Activated naive CD8-positive, alpha-beta T cell treated with anti-CD3 and anti-CD28 coated beads for 36 hours (primary cell): ENCODE measurements at regions not wholly inside any gene's neighbourhood (a gene's known extent, or its start where the extent isn't known, plus 50 kb on each side); places are given as distances from the start of the nearest gene placed in this dataset.

ENCODE experiments used
- DNase-seq: peaks from one replicate; pipeline ENCODE4 v3.0.0; 2021
- H3K27ac Mint-ChIP-seq: one replicate; pipeline ENCODE4 v1.8.0; 2022; ENCODE audit warnings: mild to moderate bottlenecking, moderate library complexity, mixed read lengths
- H3K27me3 Mint-ChIP-seq: one replicate; pipeline ENCODE4 v1.8.0; 2022; ENCODE audit warnings: mild to moderate bottlenecking, mixed read lengths
- H3K36me3 Mint-ChIP-seq: one replicate; pipeline ENCODE4 v1.8.0; 2021; ENCODE audit warnings: mild to moderate bottlenecking, mixed read lengths
- H3K4me1 Mint-ChIP-seq: one replicate; pipeline ENCODE4 v1.8.0; 2021; ENCODE audit warnings: mixed read lengths
- H3K4me3 Mint-ChIP-seq: one replicate; pipeline ENCODE4 v1.8.0; 2022; ENCODE audit warnings: mild to moderate bottlenecking, moderate library complexity, mixed read lengths
- H3K9me3 Mint-ChIP-seq: one replicate; pipeline ENCODE4 v1.8.0; 2022; ENCODE audit warnings: mixed read lengths

GRCh38 chr7:52447581-52448180, 587.8 kb upstream of the POM121L12 start:
- DNase-seq = no peak
- no peak overlapping the region for H3K27ac Mint-ChIP-seq
- H3K27me3 Mint-ChIP-seq = no peaks in the 10 kb centered on the region
- H3K4me3 Mint-ChIP-seq = no peak overlapping the region
- H3K36me3 Mint-ChIP-seq = no peaks in the 10 kb centered on the region
- H3K4me1 Mint-ChIP-seq = no peaks in the 10 kb centered on the region
- H3K9me3 Mint-ChIP-seq = peaks cover 7% of the 10 kb centered on the region

- Mint-ChIP-seq H3K27me3 (no peaks in the 10 kb centered on the region), H3K36me3 (no peaks in the 10 kb centered on the region), H3K27ac (no peak overlapping the region), H3K4me3 (no peak overlapping the region), H3K9me3 (no peaks in the 10 kb centered on the region), H3K4me1 (no peaks in the 10 kb centered on the region)
- DNase-seq = no peak
Measured at GRCh38 chr7:52436278-52436677, 599.2 kb upstream of the POM121L12 start.

- no peak overlapping the region for H3K27ac Mint-ChIP-seq
Measured at GRCh38 chr7:52431082-52431815, 604.2 kb upstream of the POM121L12 start.

GRCh38 chr7:52423251-52423650, 612.2 kb upstream of the POM121L12 start:
- H3K9me3 Mint-ChIP-seq = peaks cover 6% of the 10 kb centered on the region
- DNase-seq = no peak
- no peak overlapping the region for H3K4me3 Mint-ChIP-seq
- H3K36me3 Mint-ChIP-seq = no peaks in the 10 kb centered on the region
- no peaks in the 10 kb centered on the region for H3K27me3 Mint-ChIP-seq
- no peaks in the 10 kb centered on the region for H3K4me1 Mint-ChIP-seq
- no peak overlapping the region for H3K27ac Mint-ChIP-seq

More at GRCh38 chr7:52431082-52431815, 604.2 kb upstream of the POM121L12 start:
- Mint-ChIP-seq H3K36me3 (no peaks in the 10 kb centered on the region), H3K27me3 (no peaks in the 10 kb centered on the region), H3K9me3 (peaks cover 5% of the 10 kb centered on the region), H3K4me1 (no peaks in the 10 kb centered on the region), H3K4me3 (no peak overlapping the region)
- DNase-seq = no peak

GRCh38 chr7:52413051-52413450, 622.4 kb upstream of the POM121L12 start:
- peaks cover 6% of the 10 kb centered on the region for H3K9me3 Mint-ChIP-seq
- H3K4me1 Mint-ChIP-seq = no peaks in the 10 kb centered on the region
- no peak for DNase-seq
- H3K27me3 Mint-ChIP-seq = no peaks in the 10 kb centered on the region
- H3K4me3 Mint-ChIP-seq = no peak overlapping the region
- no peak overlapping the region for H3K27ac Mint-ChIP-seq
- H3K36me3 Mint-ChIP-seq = no peaks in the 10 kb centered on the region

GRCh38 chr7:52410032-52410431, 625.4 kb upstream of the POM121L12 start:
- Mint-ChIP-seq H3K4me3 (no peak overlapping the region), H3K36me3 (no peaks in the 10 kb centered on the region), H3K27ac (no peak overlapping the region), H3K9me3 (peaks cover 6% of the 10 kb centered on the region), H3K4me1 (no peaks in the 10 kb centered on the region), H3K27me3 (no peaks in the 10 kb centered on the region)
- DNase-seq = no peak

GRCh38 chr7:52406808-52407207, 628.6 kb upstream of the POM121L12 start:
- Mint-ChIP-seq H3K27ac (no peak overlapping the region), H3K9me3 (peaks cover 3% of the 10 kb centered on the region), H3K4me1 (no peaks in the 10 kb centered on the region), H3K36me3 (no peaks in the 10 kb centered on the region), H3K4me3 (no peak overlapping the region), H3K27me3 (no peaks in the 10 kb centered on the region)
- DNase-seq = no peak

GRCh38 chr7:52382731-52383130, 652.7 kb upstream of the POM121L12 start:
- H3K4me3 Mint-ChIP-seq = no peak overlapping the region
- no peaks in the 10 kb centered on the region for H3K4me1 Mint-ChIP-seq
- H3K36me3 Mint-ChIP-seq = no peaks in the 10 kb centered on the region
- no peak for DNase-seq
- H3K27me3 Mint-ChIP-seq = no peaks in the 10 kb centered on the region
- H3K9me3 Mint-ChIP-seq = peaks cover 7% of the 10 kb centered on the region
- H3K27ac Mint-ChIP-seq = no peak overlapping the region

- peaks cover 5% of the 10 kb centered on the region for H3K9me3 Mint-ChIP-seq
- no peaks in the 10 kb centered on the region for H3K27me3 Mint-ChIP-seq
- H3K4me1 Mint-ChIP-seq = no peaks in the 10 kb centered on the region
- H3K4me3 Mint-ChIP-seq = no peak overlapping the region
- H3K27ac Mint-ChIP-seq = no peak overlapping the region
- no peaks in the 10 kb centered on the region for H3K36me3 Mint-ChIP-seq
- no peak for DNase-seq
Measured at GRCh38 chr7:52369922-52370321, 665.5 kb upstream of the POM121L12 start.

GRCh38 chr7:52365349-52365748, 670.1 kb upstream of the POM121L12 start:
- H3K4me1 Mint-ChIP-seq = no peaks in the 10 kb centered on the region
- H3K9me3 Mint-ChIP-seq = peaks cover 6% of the 10 kb centered on the region
- no peak overlapping the region for H3K27ac Mint-ChIP-seq
- H3K4me3 Mint-ChIP-seq = no peak overlapping the region
- no peaks in the 10 kb centered on the region for H3K27me3 Mint-ChIP-seq
- DNase-seq = no peak
- no peaks in the 10 kb centered on the region for H3K36me3 Mint-ChIP-seq

GRCh38 chr7:52362521-52362920, 672.9 kb upstream of the POM121L12 start:
- no peaks in the 10 kb centered on the region for H3K36me3 Mint-ChIP-seq
- no peaks in the 10 kb centered on the region for H3K4me1 Mint-ChIP-seq
- H3K27ac Mint-ChIP-seq = no peak overlapping the region
- no peaks in the 10 kb centered on the region for H3K27me3 Mint-ChIP-seq
- DNase-seq = no peak
- H3K4me3 Mint-ChIP-seq = no peak overlapping the region
- peaks cover 6% of the 10 kb centered on the region for H3K9me3 Mint-ChIP-seq

- Mint-ChIP-seq H3K9me3 (peaks cover 3% of the 10 kb centered on the region), H3K4me3 (no peak overlapping the region), H3K4me1 (no peaks in the 10 kb centered on the region), H3K36me3 (no peaks in the 10 kb centered on the region), H3K27me3 (no peaks in the 10 kb centered on the region), H3K27ac (no peak overlapping the region)
- no peak for DNase-seq
Measured at GRCh38 chr7:52360541-52360940, 674.9 kb upstream of the POM121L12 start.

GRCh38 chr7:52355053-52355452, 680.4 kb upstream of the POM121L12 start:
- no peak for DNase-seq
- H3K36me3 Mint-ChIP-seq = no peaks in the 10 kb centered on the region
- H3K27me3 Mint-ChIP-seq = no peaks in the 10 kb centered on the region
- H3K4me1 Mint-ChIP-seq = no peaks in the 10 kb centered on the region
- H3K27ac Mint-ChIP-seq = no peak overlapping the region
- peaks cover 3% of the 10 kb centered on the region for H3K9me3 Mint-ChIP-seq
- no peak overlapping the region for H3K4me3 Mint-ChIP-seq

- peaks cover 3% of the 10 kb centered on the region for H3K9me3 Mint-ChIP-seq
- DNase-seq = no peak
- no peak overlapping the region for H3K27ac Mint-ChIP-seq
- H3K4me3 Mint-ChIP-seq = no peak overlapping the region
- H3K27me3 Mint-ChIP-seq = no peaks in the 10 kb centered on the region
- no peaks in the 10 kb centered on the region for H3K4me1 Mint-ChIP-seq
- H3K36me3 Mint-ChIP-seq = no peaks in the 10 kb centered on the region
Measured at GRCh38 chr7:52352013-52352981, 683.1 kb upstream of the POM121L12 start.

GRCh38 chr7:52344015-52344414, 691.4 kb upstream of the POM121L12 start:
- Mint-ChIP-seq H3K4me3 (no peak overlapping the region), H3K9me3 (peaks cover 1% of the 10 kb centered on the region), H3K27ac (no peak overlapping the region), H3K27me3 (no peaks in the 10 kb centered on the region), H3K4me1 (no peaks in the 10 kb centered on the region), H3K36me3 (no peaks in the 10 kb centered on the region)
- no peak for DNase-seq
